Transverse colon (tissue), 4 donors: ENCODE measurements at regions not wholly inside any gene's neighbourhood (a gene's known extent, or its start where the extent isn't known, plus 50 kb on each side); places are given as distances from the start of the nearest gene placed in this dataset.
"Not testable (repeated sequence)": the region's sequence is repeated elsewhere in the genome, so short reads cannot be mapped to it uniquely, and the experiment has no call there.

ENCODE experiments used
- DNase-seq: peaks from one replicate; pipeline ENCODE4 v3.0.0-alpha.2; 2019
- H3K27ac ChIP-seq, 4 donors: fragments of 200-600 bp; sonication (generic); 2 replicates each; pipeline ENCODE4 v1.5.1; 2016 to 2018; ENCODE audit warnings: inconsistent platforms in 4 of 4
- H3K27me3 ChIP-seq: fragments of 200-600 bp; sonication (generic); 2 replicates; pipeline ENCODE4 v1.5.1; 2017; ENCODE audit warnings: inconsistent platforms
- H3K36me3 ChIP-seq, 4 donors: fragments of 200-600 bp; sonication (generic); 2 replicates each; pipeline ENCODE4 v1.5.1; 2017 to 2019; ENCODE audit warnings: inconsistent platforms in 4 of 4
- H3K4me1 ChIP-seq, 4 donors: fragments of 200-600 bp; sonication (generic); 2 replicates each; pipeline ENCODE4 v1.5.1; 2017 to 2020; ENCODE audit warnings: inconsistent platforms in 4 of 4
- H3K4me3 ChIP-seq, 4 donors: fragments of 200-600 bp; sonication (generic); 1 replicate in 1 of 4; 2 replicates in 3 of 4; pipeline versions ENCODE4 v1.5.1 to v1.6.1; 2017 to 2019; ENCODE audit warnings: inconsistent platforms in 4 of 4
- H3K9me3 ChIP-seq, 2 donors: fragments of 200-600 bp; sonication (generic); 2 replicates each; pipeline ENCODE4 v1.5.1; 2017 to 2019; ENCODE audit warnings: inconsistent platforms in 2 of 2
- CTCF ChIP-seq, 5 experiments: fragments of 200-600 bp in 3 of 5; fragments of 450-650 bp in 2 of 5; sonication (generic) in 3 of 5; IDR thresholded peaks; 1 replicate in 2 of 5; 2 replicates in 3 of 5; pipeline ENCODE4 v1.5.1; 2016 to 2017; ENCODE audit warnings: antibody characterized with exemption in 5 of 5, inconsistent platforms in 3 of 5, mild to moderate bottlenecking in 2 of 5, moderate library complexity in 1 of 5
- EP300 ChIP-seq: sonication (generic); formaldehyde crosslinking; IDR thresholded peaks from one replicate; pipeline ENCODE4 v1.6.1; 2017; ENCODE audit warnings: antibody characterized with exemption, low read depth
- POLR2A ChIP-seq: fragments of 450-650 bp; IDR thresholded peaks from one replicate; pipeline ENCODE4 v1.6.1; 2016; ENCODE audit warnings: antibody characterized with exemption, mild to moderate bottlenecking, moderate library complexity
- POLR2AphosphoS5 ChIP-seq, 3 donors: sonication (generic); formaldehyde crosslinking; IDR thresholded peaks; one replicate each; pipeline ENCODE4 v1.6.1; 2016; ENCODE audit warnings: antibody characterized with exemption in 3 of 3
- WGBS, 2 donors: methylation state at CpG; one replicate each; pipeline ENCODE4 v1.1.5; 2018; ENCODE audit warnings: low coverage in 1 of 2; 5-methylcytosine and 5-hydroxymethylcytosine counted together
- in situ Hi-C, 4 donors: fragments of 200-750 bp; cut with MboI; loops; one replicate each; pipeline versions ENCODE4 v1.15.0 to v1.15.1; 2017; ENCODE audit warnings: low sequenced_read_pairs in 3 of 4, low pct_ligation_motif_present in 1 of 4, low pct_unique_long_range_greater_than_20kb in 1 of 4
- intact Hi-C: fragments of 100-400 bp; cut with DNase I; formaldehyde crosslinking; loops from one replicate; pipeline ENCODE4 v1.15.1; 2023; ENCODE audit warnings: low total_unique reads

GRCh38 chr17:36846410-36847292 lies 90.6 kb upstream of the LHX1 start:
- Histone ChIP-seq H3K9me3 (no peaks in the 10 kb centered on the region), H3K4me3 (no peak overlapping the region), H3K27me3 (peaks cover 41% of the 10 kb centered on the region), H3K4me1 (no peaks in the 10 kb centered on the region), H3K27ac (no peak overlapping the region), H3K36me3 (no peaks in the 10 kb centered on the region)
- in situ Hi-C loops (no loop called here), intact Hi-C loops (no loop called here)
- no peak for DNase-seq
- no peak for TF ChIP-seq POLR2AphosphoS5 (IDR thresholded peaks at IDR 0.05)
- TF ChIP-seq CTCF (IDR thresholded peaks at IDR 0.05), result no peak
- no peak for TF ChIP-seq POLR2A
- no peak for TF ChIP-seq EP300
- 66% methylated on average over 14 of the region's 14 CpGs; no CpG with 5 or more reads in 1 of the 2 donors for WGBS, 2 donors

- Histone ChIP-seq H3K4me1 (no peaks in the 10 kb centered on the region), H3K27ac (no peak overlapping the region), H3K9me3 (no peaks in the 10 kb centered on the region), H3K27me3 (peaks cover 32% of the 10 kb centered on the region), H3K4me3 (no peak overlapping the region), H3K36me3 (no peaks in the 10 kb centered on the region)
- in situ Hi-C loops, result no loop called here
- intact Hi-C loops, result no loop called here
- TF ChIP-seq POLR2AphosphoS5 (IDR thresholded peaks at IDR 0.05) (no peak), POLR2A (no peak), EP300 (no peak), CTCF (IDR thresholded peaks at IDR 0.05) (no peak)
- no peak for DNase-seq
- 80 to 84% methylated on average over 4 to 10 of the region's 10 CpGs for WGBS, 2 donors
Measured at GRCh38 chr17:36848008-36848902, 89.0 kb upstream of the LHX1 start.

DNA sequence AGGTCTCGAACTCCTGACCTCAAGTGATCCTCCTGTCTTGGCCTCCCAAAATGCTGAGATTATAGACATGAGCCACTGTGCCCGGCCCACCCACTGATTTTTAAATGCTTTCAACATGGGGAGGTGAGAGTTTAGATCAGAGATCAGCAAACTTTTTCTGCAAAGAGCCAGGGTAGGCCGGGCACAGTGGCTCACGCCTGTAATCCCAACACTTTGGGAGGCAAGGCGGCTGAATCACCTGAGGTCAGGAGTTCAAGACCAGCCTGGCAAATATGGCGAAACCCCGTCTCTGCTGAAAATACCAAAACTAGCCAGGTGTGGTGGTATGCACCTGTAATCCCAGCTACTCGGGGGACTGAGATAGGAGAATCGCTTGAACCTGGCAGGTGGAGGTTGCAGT lies 88.3 kb upstream of the LHX1 start:
- intact Hi-C loops, in situ Hi-C loops: not testable (repeated sequence)

GRCh38 chr17:36849871-36850348 lies 87.4 kb upstream of the LHX1 start:
- in situ Hi-C loops, result no loop called here
- no peaks in the 10 kb centered on the region for H3K36me3 ChIP-seq
- H3K4me1 ChIP-seq, result no peaks in the 10 kb centered on the region
- no peak overlapping the region for H3K27ac ChIP-seq
- H3K27me3 ChIP-seq, result peaks cover 25% of the 10 kb centered on the region
- no peaks in the 10 kb centered on the region for H3K9me3 ChIP-seq
- WGBS, 2 donors, result 52% methylated on average over 9 of the region's 9 CpGs; no CpG with 5 or more reads in 1 of the 2 donors
- TF ChIP-seq CTCF (IDR thresholded peaks at IDR 0.05) (no peak), POLR2A (no peak), EP300 (no peak), POLR2AphosphoS5 (IDR thresholded peaks at IDR 0.05) (no peak)
- intact Hi-C loops, result no loop called here
- DNase-seq, result no peak
- no peak overlapping the region for H3K4me3 ChIP-seq

More for the DNA sequence above, 88.3 kb upstream of the LHX1 start:
- H3K27me3 ChIP-seq, result peaks cover 26% of the 10 kb centered on the region
- not testable (repeated sequence) for DNase-seq, H3K27ac ChIP-seq, H3K36me3 ChIP-seq, H3K4me1 ChIP-seq, H3K4me3 ChIP-seq, H3K9me3 ChIP-seq
- 89% methylated on average over 9 of the region's 9 CpGs; no CpG with 5 or more reads in 1 of the 2 donors for WGBS, 2 donors
